HFFc6 (cell line): ENCODE measurements at regions not wholly inside any gene's neighbourhood (a gene's known extent, or its start where the extent isn't known, plus 50 kb on each side); places are given as distances from the start of the nearest gene placed in this dataset.

ENCODE experiments used
- DNase-seq: peaks from one replicate; pipeline ENCODE4 v3.0.0-alpha.2; 2018
- H3K27ac Mint-ChIP-seq: 2 replicates; pipeline ENCODE4 v1.8.0; 2020; ENCODE audit warnings: mild to moderate bottlenecking, mixed read lengths
- H3K27me3 Mint-ChIP-seq: 2 replicates; pipeline ENCODE4 v1.8.0; 2021; ENCODE audit warnings: mild to moderate bottlenecking, moderate library complexity, mixed read lengths; ENCODE audit not compliant: insufficient read depth
- H3K36me3 Mint-ChIP-seq: 2 replicates; pipeline ENCODE4 v1.8.0; 2021; ENCODE audit warnings: low read depth, mixed read lengths
- H3K4me1 Mint-ChIP-seq: 2 replicates; pipeline ENCODE4 v1.8.0; 2020; ENCODE audit warnings: low read depth, mixed read lengths
- H3K4me3 Mint-ChIP-seq: 2 replicates; pipeline ENCODE4 v1.8.0; 2020; ENCODE audit warnings: mild to moderate bottlenecking, moderate library complexity, mixed read lengths
- H3K9me3 Mint-ChIP-seq: 2 replicates; pipeline ENCODE4 v1.8.0; 2020; ENCODE audit warnings: mild to moderate bottlenecking, mixed read lengths
- TF ChIP-seq, protein P1 (sequence below): fragments of 200-600 bp; sonication (generic); IDR thresholded peaks from 2 replicates; pipeline ENCODE4 v1.5.0; 2021; ENCODE audit warnings: antibody characterized with exemption, mild to moderate bottlenecking

DNA sequence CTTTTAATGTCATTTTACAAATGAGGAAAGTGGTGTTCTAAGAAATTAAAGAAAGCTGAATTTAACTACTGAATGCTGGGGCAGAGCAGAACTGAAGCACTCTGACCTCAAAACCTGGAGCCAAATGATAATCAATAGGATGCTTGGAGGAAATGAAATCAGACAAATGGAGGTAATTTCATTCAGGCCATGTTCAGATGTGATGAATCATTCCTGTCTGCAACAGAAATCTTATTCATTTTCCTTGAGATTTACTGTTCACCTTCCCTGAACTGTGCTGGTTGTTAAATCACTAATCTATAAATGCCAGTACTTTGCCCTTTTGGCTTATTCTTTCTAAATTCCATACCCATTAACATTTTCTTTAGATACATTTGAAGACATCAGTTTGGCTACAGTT, 85.6 kb upstream of the SNX7 start:
- Mint-ChIP-seq H3K36me3 (no peaks in the 10 kb centered on the region), H3K27ac (no peak overlapping the region), H3K4me1 (no peaks in the 10 kb centered on the region), H3K4me3 (no peak overlapping the region), H3K9me3 (no peaks in the 10 kb centered on the region), H3K27me3 (peaks cover 2% of the 10 kb centered on the region; the same call in 1 of the 2 replicates)
- TF ChIP-seq, protein P1, sequence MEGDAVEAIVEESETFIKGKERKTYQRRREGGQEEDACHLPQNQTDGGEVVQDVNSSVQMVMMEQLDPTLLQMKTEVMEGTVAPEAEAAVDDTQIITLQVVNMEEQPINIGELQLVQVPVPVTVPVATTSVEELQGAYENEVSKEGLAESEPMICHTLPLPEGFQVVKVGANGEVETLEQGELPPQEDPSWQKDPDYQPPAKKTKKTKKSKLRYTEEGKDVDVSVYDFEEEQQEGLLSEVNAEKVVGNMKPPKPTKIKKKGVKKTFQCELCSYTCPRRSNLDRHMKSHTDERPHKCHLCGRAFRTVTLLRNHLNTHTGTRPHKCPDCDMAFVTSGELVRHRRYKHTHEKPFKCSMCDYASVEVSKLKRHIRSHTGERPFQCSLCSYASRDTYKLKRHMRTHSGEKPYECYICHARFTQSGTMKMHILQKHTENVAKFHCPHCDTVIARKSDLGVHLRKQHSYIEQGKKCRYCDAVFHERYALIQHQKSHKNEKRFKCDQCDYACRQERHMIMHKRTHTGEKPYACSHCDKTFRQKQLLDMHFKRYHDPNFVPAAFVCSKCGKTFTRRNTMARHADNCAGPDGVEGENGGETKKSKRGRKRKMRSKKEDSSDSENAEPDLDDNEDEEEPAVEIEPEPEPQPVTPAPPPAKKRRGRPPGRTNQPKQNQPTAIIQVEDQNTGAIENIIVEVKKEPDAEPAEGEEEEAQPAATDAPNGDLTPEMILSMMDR = no peak
- no peak for DNase-seq

DNA sequence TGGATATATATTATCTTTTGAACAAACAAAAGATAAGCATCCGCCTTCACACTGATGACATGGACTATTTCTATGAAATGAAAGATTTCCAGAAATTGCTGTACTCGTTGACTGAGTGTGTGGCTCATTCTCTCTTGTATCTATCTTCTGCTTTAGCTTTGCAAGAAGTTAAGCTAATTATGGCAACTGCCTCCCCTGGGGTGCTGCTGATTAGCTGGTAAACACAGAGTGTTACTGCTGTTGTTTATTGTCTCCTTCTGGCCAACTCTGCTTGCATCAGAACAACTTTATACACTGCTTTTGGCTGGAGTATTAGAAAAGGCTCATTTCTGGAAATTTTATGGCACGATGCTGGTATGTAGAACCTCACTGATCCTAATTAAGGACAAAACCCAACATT, 95.6 kb upstream of the SNX7 start:
- H3K9me3 Mint-ChIP-seq = peaks cover 16% of the 10 kb centered on the region
- H3K36me3 Mint-ChIP-seq = peaks cover 7% of the 10 kb centered on the region
- H3K27me3 Mint-ChIP-seq = peaks cover 10% of the 10 kb centered on the region
- H3K4me3 Mint-ChIP-seq = no peak overlapping the region
- no peak overlapping the region for H3K27ac Mint-ChIP-seq
- TF ChIP-seq, protein P1 = no peak
- H3K4me1 Mint-ChIP-seq = no peaks in the 10 kb centered on the region
- DNase-seq = no peak

DNA sequence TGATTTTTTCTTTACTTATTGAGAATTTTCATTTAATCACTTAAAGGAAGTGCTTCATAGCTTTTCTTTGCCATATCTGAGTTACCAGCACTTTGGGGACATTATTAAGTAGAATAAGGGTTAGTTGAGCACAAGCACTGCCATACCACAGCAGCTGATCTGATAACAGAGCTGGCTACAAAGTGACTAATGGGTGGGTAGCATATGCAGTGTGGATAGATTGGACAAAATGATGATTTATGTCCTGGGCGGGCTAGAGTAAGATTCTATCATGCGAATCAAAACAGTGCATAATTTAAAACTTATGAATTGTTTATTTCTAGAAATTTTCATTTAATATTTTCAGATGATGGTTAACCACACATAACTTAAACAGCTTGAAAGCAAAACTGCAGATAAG, 102.2 kb upstream of the SNX7 start:
- H3K36me3 Mint-ChIP-seq = peaks cover 7% of the 10 kb centered on the region
- no peaks in the 10 kb centered on the region for H3K4me1 Mint-ChIP-seq
- peaks cover 7% of the 10 kb centered on the region for H3K27me3 Mint-ChIP-seq
- DNase-seq = no peak
- no peak overlapping the region for H3K27ac Mint-ChIP-seq
- H3K9me3 Mint-ChIP-seq = peaks cover 16% of the 10 kb centered on the region
- TF ChIP-seq, protein P1 = no peak
- H3K4me3 Mint-ChIP-seq = no peak overlapping the region

DNA sequence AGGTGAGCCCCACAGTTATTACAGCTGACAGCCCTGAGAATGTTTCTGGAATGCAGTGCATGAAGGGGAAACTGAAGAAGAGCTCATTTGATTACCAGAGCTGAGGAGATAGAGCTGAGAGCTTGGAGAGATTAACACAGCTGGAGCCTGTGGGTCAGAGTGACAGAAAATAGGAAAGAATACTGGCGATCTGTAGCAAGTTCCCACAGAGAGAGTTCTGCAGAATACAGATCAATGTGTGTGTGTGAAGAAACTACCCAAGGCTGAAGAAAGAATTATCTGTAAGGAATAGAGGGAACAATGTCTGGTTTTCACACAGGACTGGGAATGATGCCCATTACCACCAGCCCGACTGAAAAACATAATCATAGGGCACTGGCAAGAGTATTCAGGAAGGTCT, 103.6 kb upstream of the SNX7 start:
- Mint-ChIP-seq H3K9me3 (peaks cover 9% of the 10 kb centered on the region), H3K27ac (no peak overlapping the region), H3K4me1 (no peaks in the 10 kb centered on the region), H3K27me3 (peaks cover 3% of the 10 kb centered on the region), H3K36me3 (peaks cover 7% of the 10 kb centered on the region), H3K4me3 (no peak overlapping the region)
- DNase-seq = no peak
- TF ChIP-seq, protein P1 = no peak

DNA sequence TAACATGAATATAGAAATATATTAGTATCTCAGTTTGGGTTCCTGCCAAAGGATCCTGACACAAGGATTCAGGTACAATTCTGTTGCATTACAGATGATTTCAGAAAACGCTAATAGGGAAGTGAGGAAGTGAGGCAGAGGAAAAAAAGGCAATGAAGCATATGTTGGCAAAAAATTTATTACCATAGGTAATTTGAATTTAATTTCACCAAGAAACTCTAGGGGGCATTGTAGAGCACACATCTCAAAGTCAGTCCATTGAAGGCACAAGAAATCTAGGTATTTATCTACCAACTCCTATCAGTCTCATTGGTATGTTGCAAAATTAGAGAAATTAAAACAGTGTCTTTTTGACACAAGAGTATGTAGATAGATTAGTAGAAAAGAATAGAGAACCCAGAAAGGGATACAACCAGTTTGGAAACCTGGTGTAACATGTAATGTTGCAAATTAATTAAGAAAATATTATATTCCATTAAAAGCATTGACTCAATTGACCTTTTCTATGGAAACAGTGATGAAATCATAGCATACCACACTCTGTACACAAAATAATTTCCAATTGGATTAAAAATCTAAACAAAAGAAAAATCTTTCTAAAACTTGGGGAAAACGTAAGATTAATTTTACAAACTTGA, 104.9 kb upstream of the SNX7 start:
- peak; percentile 17 for DNase-seq
- H3K27ac Mint-ChIP-seq = no peak overlapping the region
- TF ChIP-seq, protein P1 = peak; percentile 80

More for the DNA sequence above, 104.9 kb upstream of the SNX7 start:
- no peaks in the 10 kb centered on the region for H3K36me3 Mint-ChIP-seq
- no peaks in the 10 kb centered on the region for H3K4me1 Mint-ChIP-seq
- H3K4me3 Mint-ChIP-seq = no peak overlapping the region
- H3K27me3 Mint-ChIP-seq = peaks cover 2% of the 10 kb centered on the region
- no peaks in the 10 kb centered on the region for H3K9me3 Mint-ChIP-seq
